Small intestine (tissue), 7 donors: ENCODE measurements at regions not wholly inside any gene's neighbourhood (a gene's known extent, or its start where the extent isn't known, plus 50 kb on each side); places are given as distances from the start of the nearest gene placed in this dataset.

Source experiments
- DNase-seq, 2 donors: peaks; one replicate each; pipeline versions ENCODE4 v3.0.0 to v3.0.0-alpha.2; 2013
- FAIRE-seq: peaks from 2 replicates; lab custom pipeline; 2012; peaks lifted over from hg19 to GRCh38; lab: Jason Lieb, UNC
- H3K27ac ChIP-seq, 3 donors: one replicate each; pipeline ENCODE4 v1.5.1; 2013; ENCODE audit warnings: low read length in 2 of 3, mild to moderate bottlenecking in 2 of 3, control low read depth in 1 of 3, inconsistent platforms in 1 of 3, low read depth in 1 of 3, moderate library complexity in 1 of 3
- H3K27me3 ChIP-seq, 3 donors: one replicate each; pipeline ENCODE4 v1.6.1; 2013; ENCODE audit warnings: low read length in 3 of 3, inconsistent platforms in 1 of 3; ENCODE audit not compliant: control insufficient read depth in 3 of 3, insufficient read depth in 3 of 3
- H3K36me3 ChIP-seq, 3 donors: one replicate each; pipeline ENCODE4 v1.6.1; 2013; ENCODE audit warnings: low read length in 3 of 3, inconsistent platforms in 1 of 3, low read depth in 1 of 3, mild to moderate bottlenecking in 1 of 3, moderate library complexity in 1 of 3; ENCODE audit not compliant: control insufficient read depth in 3 of 3, insufficient read depth in 2 of 3
- H3K4me1 ChIP-seq, 3 donors: one replicate each; pipeline ENCODE4 v1.6.1; 2013; ENCODE audit warnings: low read length in 2 of 3, inconsistent platforms in 1 of 3, low read depth in 1 of 3, mild to moderate bottlenecking in 1 of 3, moderate library complexity in 1 of 3; ENCODE audit not compliant: control insufficient read depth in 3 of 3, insufficient read depth in 2 of 3
- H3K4me3 ChIP-seq, 3 donors: one replicate each; pipeline ENCODE4 v1.5.1; 2013; ENCODE audit warnings: low read length in 3 of 3, control low read depth in 1 of 3, inconsistent platforms in 1 of 3, low read depth in 1 of 3, mild to moderate bottlenecking in 1 of 3, moderate library complexity in 1 of 3
- H3K9me3 ChIP-seq, 2 donors: one replicate each; pipeline ENCODE4 v1.6.1; 2013; ENCODE audit warnings: low read depth in 1 of 2, low read length in 1 of 2; ENCODE audit not compliant: control insufficient read depth in 2 of 2, insufficient read depth in 1 of 2
- WGBS, 3 donors: extraction: QIAGEN DNeasy Blood & Tissue Kit; methylation state at CpG; one replicate each; pipeline ENCODE4 v1.1.7; 2013; 5-methylcytosine and 5-hydroxymethylcytosine counted together
- donor health status: healthy with polysubstance abuse.
- donor health status: control.
- donor health status: control.
- donor health status: Bipolar disorder and iron deficiency.
- donor health status: healthy.

DNA sequence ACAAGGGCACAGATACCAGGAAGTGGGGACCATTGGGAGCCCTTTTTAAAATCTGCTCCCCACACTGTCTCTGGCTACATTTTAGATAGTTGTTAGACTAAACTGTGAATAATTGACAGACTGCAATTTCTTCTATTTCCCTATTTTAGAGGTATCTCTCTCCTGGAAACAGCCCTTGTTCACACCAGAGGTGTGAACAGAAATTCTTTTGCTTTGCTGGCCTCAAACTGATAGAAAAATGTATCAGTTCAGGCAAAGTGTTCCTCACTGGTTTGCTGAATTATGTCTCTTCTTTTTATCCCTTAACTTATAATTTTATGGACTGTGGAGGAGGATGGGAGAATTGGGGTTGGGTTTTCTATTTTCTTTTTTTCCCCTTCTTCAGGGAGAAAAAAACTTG lies 513.2 kb upstream of the SULF2 start:
- DNase-seq = no peak
- H3K9me3 ChIP-seq = peaks cover 0 to 8% of the 10 kb centered on the region in 2 donors
- no peak overlapping the region for H3K27ac ChIP-seq
- H3K4me3 ChIP-seq = no peak overlapping the region
- H3K27me3 ChIP-seq = no peaks in the 10 kb centered on the region
- no peak for FAIRE-seq
- peaks cover 0 to 29% (median 3%) of the 10 kb centered on the region in 3 donors for H3K4me1 ChIP-seq
- no peaks in the 10 kb centered on the region for H3K36me3 ChIP-seq

DNA sequence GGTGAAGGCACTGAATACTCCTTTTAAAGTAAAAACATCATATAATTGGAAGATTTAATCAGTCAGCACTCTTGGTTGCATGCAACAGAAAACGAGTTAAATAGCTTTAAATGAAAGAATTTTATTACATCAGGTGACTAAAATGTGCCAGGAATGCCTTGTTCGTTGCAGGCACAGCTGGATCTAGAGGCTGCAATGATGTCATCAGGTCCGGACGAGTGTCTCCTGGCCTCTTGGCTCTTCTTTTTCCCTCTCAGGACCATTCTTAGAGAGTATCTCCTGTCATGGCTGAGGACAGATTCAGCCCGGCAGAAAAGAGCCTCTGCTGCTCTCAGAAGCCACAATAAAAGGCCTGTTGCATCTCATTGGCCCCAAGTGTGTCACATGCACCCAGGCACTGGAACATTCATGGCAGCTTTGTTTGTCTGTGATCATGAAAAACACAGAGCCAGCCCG lies 510.7 kb upstream of the SULF2 start:
- H3K36me3 ChIP-seq = no peaks in the 10 kb centered on the region
- peak overlapping the region in 1 of 3 donors; percentile 6 for H3K27ac ChIP-seq
- DNase-seq (no peak), FAIRE-seq (no peak)
- no peaks in the 10 kb centered on the region for H3K27me3 ChIP-seq
- 38 to 49% (median 42%) methylated on average over 6 of the region's 6 CpGs for WGBS, 3 donors
- H3K9me3 ChIP-seq = peaks cover 0 to 8% of the 10 kb centered on the region in 2 donors
- peaks cover 0 to 24% (median 2%) of the 10 kb centered on the region in 3 donors for H3K4me1 ChIP-seq
- no peak overlapping the region for H3K4me3 ChIP-seq

GRCh38 chr20:48295445-48295903 lies 510.2 kb upstream of the SULF2 start:
- Histone ChIP-seq H3K36me3 (no peaks in the 10 kb centered on the region), H3K27ac (peak overlapping the region in 1 of 3 donors; percentile 6)

DNA sequence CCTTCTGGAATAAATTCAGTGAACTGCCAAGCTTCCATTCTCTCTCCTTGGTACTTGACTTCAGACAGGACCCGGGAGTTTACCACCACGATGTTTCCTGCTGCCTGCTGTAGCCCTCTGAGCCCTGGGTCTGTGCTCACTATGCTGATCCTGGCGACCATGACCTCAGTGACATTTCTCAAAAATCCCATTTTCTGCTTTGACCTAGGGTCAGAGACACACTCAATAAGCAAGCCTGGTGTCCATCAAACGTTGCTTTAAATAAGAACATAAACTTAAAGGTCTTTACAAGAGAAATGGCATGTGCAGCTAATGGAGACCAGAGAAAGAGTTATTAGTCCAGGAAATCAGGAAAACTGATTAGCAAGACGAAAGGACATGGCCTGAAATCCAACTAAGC lies 509.7 kb upstream of the SULF2 start:
- H3K4me1 ChIP-seq = peaks cover 0 to 16% (median 0%) of the 10 kb centered on the region in 3 donors
- no peaks in the 10 kb centered on the region for H3K27me3 ChIP-seq
- DNase-seq (no peak), FAIRE-seq (no peak)
- H3K9me3 ChIP-seq = peaks cover 0 to 8% of the 10 kb centered on the region in 2 donors
- WGBS, 3 donors = 57 to 67% (median 66%) methylated on average over 5 of the region's 5 CpGs
- H3K4me3 ChIP-seq = no peak overlapping the region
- no peaks in the 10 kb centered on the region for H3K36me3 ChIP-seq
- no peak overlapping the region for H3K27ac ChIP-seq

More at GRCh38 chr20:48295445-48295903, 510.2 kb upstream of the SULF2 start:
- DNase-seq (peak; percentile 23 to 58), FAIRE-seq (no peak)
- Histone ChIP-seq H3K4me3 (no peak overlapping the region), H3K9me3 (peaks cover 0 to 8% of the 10 kb centered on the region in 2 donors), H3K27me3 (no peaks in the 10 kb centered on the region), H3K4me1 (peaks cover 0 to 22% (median 0%) of the 10 kb centered on the region in 3 donors)
- WGBS, 3 donors = 28 to 40% (median 37%) methylated on average over 5 of the region's 5 CpGs

DNA sequence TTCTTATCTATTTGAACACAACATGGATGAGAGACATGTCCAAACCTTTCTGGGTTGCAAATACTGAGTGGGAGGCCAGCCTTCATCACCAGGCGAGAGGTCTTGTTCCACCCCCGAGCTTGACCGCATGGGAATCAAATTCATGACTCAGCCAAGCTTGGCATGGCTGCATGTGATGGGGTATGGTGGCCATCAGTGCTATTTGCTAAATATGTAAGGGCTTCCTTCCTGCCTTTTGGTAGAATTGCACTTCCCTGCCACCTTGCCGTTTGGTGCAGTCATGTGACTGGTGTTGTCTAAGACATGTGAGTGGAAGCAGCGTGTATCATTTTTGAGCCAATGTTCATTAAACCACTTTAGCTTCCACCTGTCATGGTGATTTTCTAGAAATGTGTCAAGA lies 508.9 kb upstream of the SULF2 start:
- H3K36me3 ChIP-seq = no peaks in the 10 kb centered on the region
- 78 to 82% (median 80%) methylated on average over 5 of the region's 5 CpGs for WGBS, 3 donors
- peaks cover 0 to 8% of the 10 kb centered on the region in 2 donors for H3K9me3 ChIP-seq
- H3K4me3 ChIP-seq = no peak overlapping the region
- FAIRE-seq (no peak), DNase-seq (no peak)
- no peak overlapping the region for H3K27ac ChIP-seq
- peaks cover 0 to 13% (median 0%) of the 10 kb centered on the region in 3 donors for H3K4me1 ChIP-seq
- H3K27me3 ChIP-seq = no peaks in the 10 kb centered on the region

- no peaks in the 10 kb centered on the region for H3K27me3 ChIP-seq
- H3K4me3 ChIP-seq = no peak overlapping the region
- peaks cover 0 to 8% of the 10 kb centered on the region in 2 donors for H3K9me3 ChIP-seq
- WGBS, 3 donors = 90 to 91% (median 91%) methylated on average over 4 of the region's 4 CpGs
- DNase-seq (no peak), FAIRE-seq (no peak)
- no peak overlapping the region for H3K27ac ChIP-seq
- H3K36me3 ChIP-seq = no peaks in the 10 kb centered on the region
- H3K4me1 ChIP-seq = peaks cover 0 to 13% (median 0%) of the 10 kb centered on the region in 3 donors
These were observed 508.4 kb upstream of the SULF2 start for GRCh38 chr20:48293671-48294070.

DNA sequence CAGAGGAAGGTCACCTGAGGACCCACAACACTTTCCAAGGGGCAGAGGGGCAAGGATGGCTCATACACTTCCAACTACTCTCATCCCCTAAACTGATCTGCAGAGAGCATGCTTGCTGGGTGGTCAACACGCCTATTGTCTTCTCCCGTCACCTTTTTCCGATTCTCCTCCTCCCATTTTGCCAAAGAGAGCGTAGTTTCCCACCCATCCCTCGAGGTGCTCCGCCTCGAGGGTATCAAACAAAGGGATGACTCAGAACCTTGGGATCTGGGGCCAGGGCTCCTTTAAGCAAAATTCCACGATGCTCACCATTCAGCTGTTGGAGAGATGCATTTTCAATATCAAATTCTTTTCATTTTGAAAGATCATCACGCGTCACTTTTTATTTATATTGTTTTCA lies 507.5 kb upstream of the SULF2 start:
- Histone ChIP-seq H3K9me3 (peaks cover 0 to 3% of the 10 kb centered on the region in 2 donors), H3K4me1 (peaks cover 0 to 13% (median 0%) of the 10 kb centered on the region in 3 donors), H3K27ac (no peak overlapping the region), H3K27me3 (no peaks in the 10 kb centered on the region), H3K4me3 (no peak overlapping the region), H3K36me3 (no peaks in the 10 kb centered on the region)
- FAIRE-seq (no peak), DNase-seq (no peak)
- WGBS, 3 donors = 75 to 77% (median 76%) methylated on average over 10 of the region's 10 CpGs

DNA sequence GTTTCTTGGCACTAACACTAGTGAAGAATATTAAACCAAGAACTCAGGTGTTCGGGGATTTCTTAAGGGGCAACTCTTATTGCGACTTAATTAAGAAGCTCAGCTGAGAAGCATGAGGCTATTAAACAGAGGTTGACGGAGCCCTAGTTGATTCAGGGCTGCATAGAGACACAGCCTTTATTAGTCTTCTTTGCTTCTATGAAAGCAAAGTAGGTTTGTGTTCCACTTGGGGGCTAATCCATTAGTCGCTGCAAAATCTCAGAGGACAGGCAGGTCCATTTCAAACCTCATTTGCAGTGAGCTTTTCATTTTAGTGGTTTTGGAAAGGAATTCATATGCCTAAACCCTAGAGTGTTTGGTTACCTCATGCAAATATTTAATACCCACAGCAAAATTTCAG lies 506.6 kb upstream of the SULF2 start:
- DNase-seq = no peak
- 87 to 93% (median 92%) methylated on average over 4 of the region's 4 CpGs for WGBS, 3 donors
- FAIRE-seq = no peak

More for the DNA sequence above, 506.6 kb upstream of the SULF2 start:
- no peak overlapping the region for H3K4me3 ChIP-seq
- no peaks in the 10 kb centered on the region for H3K9me3 ChIP-seq
- H3K27ac ChIP-seq = no peak overlapping the region
- no peaks in the 10 kb centered on the region for H3K36me3 ChIP-seq
- H3K4me1 ChIP-seq = peaks cover 0 to 21% (median 6%) of the 10 kb centered on the region in 3 donors
- no peaks in the 10 kb centered on the region for H3K27me3 ChIP-seq
